GM19468 (cell line): ENCODE measurements at regions not wholly inside any gene's neighbourhood (a gene's known extent, or its start where the extent isn't known, plus 50 kb on each side); places are given as distances from the start of the nearest gene placed in this dataset.

Source experiments
- ATAC-seq: cut with Tn5 transposase; IDR thresholded peaks from one replicate; pipeline ENCODE4 v1.9.1; 2021; ENCODE audit warnings: mild to moderate bottlenecking, moderate library complexity, moderate number of reproducible peaks; ENCODE audit not compliant: unreplicated experiment; ENCODE audit errors: extremely low read depth

DNA sequence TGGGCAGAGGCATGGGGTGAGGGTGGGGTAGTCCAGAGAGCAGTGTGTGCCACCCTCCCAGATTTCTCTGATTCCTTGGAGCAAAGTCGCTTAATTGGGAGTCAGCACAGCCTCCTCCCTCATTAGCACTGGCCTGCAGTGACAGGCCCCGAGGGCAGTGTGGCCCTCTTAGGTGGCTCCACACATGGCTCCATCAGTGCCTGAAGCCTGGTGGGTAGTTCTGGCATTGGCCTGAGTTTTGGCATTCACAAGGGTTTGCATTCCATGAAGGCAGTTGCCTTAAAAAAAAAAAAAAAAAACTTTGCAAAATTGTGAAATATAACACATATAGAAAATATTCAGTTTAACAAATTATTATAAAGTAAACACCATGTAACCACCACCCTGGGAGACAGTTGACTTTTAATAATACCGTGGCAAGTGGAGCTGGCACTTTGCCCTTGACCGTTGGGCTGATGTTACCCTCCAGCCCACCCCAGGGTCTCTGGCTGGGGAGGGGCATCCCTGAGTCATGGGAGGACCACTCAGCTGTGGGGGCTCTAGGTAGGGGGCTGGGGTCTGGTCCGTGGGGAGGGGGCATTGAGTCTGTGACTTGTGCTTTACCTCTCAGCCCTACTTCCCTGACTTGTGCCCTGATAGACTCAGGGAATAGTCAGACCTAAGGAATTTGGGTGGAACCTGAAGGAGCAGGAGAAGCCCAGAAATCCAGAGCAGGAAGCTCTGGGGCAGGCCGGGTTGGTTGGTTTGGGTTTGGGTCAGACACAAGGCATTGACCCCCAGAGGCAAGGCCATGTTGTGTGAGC is 51.3 kb upstream of the PITX1 start:
- ATAC-seq: no peak
